Kidney glomerular epithelial cell (primary cell): ENCODE measurements at regions not wholly inside any gene's neighbourhood (a gene's known extent, or its start where the extent isn't known, plus 50 kb on each side); places are given as distances from the start of the nearest gene placed in this dataset.
"Not testable (repeated sequence)": the region's sequence is repeated elsewhere in the genome, so short reads cannot be mapped to it uniquely, and the experiment has no call there.

Experiments used
- DNase-seq: peaks from one replicate; lab custom pipeline; 2025; lab: John Stamatoyannopoulos, UW

DNA sequence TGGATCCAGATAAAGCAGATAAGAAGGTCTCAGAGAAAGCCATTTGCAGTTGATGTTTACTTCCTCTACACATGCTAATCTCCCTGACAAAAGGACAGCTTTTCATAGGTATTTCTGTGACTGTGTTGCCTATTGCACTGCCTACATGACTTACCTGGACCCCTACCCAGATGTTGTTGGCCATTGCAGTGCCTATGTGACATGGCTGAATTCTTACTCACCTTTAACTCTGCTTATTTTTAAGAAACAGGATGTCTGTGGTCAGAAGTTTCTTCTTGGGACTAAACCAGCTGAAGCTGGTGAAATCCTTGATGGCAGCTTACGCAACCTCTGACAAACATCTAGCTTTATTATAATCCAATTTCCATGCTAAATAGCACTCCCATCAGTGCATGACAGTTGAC lies 50.7 kb downstream of the PPIAL4D start:
- DNase-seq: not testable (repeated sequence)

DNA sequence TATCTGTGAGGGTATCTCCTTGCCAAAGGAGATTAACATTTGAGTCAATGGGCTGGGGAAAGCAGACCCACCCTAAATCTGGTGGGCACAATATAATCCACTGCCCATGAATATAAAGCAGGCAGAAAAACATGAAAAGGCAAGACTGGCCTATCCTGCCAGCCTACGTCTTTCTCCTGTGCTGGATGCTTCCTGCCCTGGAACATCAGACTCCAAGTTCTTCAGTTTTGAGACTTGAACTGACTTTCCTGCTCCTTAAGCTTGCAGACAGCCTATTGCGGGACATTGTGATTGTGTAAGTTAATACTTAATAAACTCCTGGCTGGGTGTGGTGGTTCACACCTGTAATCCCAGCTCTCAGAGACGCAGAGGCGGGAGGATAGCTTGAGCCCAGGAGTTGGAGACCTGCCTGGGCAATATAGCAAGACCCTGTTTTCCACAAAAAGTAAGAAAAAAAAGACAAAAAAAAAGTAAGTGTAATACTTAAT lies 52.4 kb downstream of the PPIAL4D start:
- DNase-seq: not testable (repeated sequence)

DNA sequence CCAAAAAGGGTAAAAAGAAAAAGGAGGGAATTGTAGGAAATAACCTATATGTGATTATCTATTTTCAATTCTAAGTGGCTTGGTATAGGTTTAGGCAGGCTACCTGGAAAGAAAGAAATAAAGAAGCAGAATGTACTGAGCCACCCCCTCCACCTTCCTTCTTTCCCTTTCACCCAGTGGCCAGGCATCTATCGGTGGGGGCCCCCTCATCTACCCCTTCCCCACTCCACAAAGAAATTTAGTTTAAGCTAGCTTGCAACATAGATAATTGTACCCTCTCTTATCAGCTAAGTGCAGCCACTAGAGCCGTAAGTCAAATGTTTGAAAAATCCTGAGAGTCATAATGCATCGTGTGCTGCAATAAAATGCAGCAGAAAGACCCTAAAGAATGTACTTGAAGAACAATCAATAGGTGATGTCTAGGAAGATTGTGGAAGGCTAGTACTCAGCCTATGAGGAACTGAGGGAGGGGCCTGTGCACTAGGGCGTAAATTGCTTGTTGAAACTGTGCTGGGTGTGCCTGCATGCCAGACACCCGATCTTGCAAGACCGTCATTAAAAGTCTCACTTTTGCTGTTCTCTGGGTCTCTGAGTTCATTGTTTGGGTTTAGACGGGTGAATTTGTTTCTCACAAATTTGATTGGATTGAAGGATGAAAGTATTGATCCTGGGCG lies 53.0 kb downstream of the PPIAL4D start:
- DNase-seq: peak; percentile 4

DNA sequence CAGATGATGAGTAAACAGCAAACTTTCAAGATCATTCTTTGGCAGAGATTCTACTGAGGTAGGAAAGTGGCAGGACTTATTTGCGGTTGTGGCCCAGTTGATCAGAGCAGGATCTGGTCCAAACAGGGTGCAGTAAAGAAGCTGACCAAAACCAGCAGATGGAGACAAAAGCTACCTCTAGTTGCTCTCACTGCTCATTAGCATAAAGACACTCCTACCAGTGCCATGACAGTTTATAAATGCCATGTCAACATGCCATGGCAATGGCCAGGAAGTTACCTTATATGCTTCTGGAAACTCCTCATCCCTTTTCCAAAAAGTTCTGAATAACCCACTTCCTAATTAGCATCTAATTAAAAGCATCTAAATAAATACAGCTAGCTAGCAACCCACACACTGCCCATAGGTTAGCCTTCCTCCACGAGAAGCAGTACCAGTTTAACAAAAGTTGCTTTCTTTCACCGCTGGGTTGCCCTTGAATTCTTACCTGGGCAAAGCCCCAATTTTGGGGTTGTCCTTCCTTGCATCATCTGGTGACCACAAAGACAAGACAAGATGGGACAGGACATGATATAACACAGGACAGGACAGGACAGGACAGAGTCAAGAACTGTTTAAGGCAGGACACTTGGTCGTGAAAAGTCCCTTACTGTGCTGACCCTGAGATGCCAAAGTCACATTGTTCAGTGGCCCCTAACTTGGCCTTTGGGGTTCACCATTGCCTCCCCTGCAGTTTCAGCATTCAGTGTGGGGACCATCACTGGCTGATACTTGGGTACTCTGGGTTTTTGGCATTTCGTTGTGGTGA lies 59.2 kb downstream of the PPIAL4D start:
- not testable (repeated sequence) for DNase-seq

DNA sequence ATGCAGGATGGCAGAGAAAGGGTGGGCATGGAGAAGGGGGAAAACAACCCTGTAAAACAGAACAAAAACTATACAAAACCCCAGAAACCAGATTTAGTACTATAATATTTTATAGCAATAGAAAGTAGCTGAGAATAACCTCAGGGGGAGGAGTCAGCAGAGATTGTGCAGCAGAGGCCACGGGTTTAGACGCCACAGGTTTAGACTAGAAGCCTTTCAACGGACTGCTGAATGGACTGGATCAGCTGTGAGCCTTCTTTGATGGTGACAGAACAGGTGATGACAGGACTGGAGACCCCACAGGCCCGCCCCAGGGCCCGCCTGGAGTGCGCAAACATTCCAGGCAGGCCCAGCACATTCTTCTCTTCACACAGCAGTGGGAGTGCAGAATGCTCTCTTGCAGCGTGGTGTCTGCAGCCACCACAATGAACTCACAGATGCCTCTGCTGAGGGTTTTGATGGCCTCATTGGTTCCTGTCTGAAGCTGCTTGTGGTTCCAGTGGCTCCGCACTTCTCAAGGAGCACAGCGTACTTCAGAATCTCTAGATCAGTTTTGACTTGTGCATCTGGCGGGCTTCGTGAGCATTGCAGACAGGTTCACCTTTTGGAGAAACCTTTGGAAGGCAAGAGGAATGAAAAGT lies 65.6 kb downstream of the PPIAL4D start:
- not testable (repeated sequence) for DNase-seq

DNA sequence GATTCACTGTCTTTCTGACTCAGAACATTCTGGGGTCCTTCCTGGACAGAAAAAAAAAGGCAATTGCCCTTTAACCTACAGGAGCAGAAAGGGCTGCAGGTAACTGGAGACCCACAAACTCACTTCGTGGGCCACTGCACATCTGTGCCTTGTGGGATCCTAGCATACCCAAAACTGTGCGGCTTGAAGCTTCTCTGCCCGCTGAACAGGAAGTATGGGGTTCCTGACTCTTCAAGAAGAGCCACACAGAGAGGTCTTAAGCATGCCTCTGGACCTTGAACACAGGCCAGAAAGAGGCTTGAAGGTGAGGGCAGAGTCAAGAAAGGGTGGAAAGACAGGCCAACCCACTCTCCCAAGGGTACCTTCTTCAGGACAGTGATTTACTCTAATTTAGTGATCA lies 67.6 kb downstream of the PPIAL4D start:
- not testable (repeated sequence) for DNase-seq

DNA sequence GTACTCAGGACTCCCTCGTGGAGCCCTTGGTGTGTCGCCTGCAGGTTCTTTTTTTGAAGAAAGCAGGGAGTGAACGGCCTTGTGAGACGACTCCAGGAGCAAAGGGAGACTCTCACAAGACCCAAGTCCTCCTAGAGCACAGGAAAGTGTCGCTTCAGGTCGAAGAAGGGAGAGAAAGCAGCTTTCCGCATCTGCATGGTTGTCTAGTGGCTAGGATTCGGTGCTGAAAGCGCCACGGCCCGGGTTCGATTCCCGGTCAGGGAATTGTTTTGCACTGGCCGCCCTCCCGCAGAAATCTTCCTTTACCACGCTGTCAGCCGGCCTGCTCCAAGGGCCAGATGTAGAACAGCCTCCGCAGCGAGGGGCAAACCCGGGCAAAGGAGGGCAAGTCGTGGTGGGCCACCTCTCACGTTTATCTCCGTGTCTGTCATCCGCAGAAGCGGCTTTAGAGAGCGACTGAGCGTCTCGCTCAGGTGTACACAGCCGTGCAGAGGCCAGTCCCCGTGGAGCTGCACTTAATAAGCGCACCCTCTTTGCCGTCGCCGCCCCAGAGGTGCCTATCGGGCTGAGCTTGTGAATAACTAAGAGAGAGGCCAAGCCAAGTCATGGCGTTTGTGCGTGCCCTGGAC lies 72.6 kb downstream of the FAM72D start:
- DNase-seq: not testable (repeated sequence)

DNA sequence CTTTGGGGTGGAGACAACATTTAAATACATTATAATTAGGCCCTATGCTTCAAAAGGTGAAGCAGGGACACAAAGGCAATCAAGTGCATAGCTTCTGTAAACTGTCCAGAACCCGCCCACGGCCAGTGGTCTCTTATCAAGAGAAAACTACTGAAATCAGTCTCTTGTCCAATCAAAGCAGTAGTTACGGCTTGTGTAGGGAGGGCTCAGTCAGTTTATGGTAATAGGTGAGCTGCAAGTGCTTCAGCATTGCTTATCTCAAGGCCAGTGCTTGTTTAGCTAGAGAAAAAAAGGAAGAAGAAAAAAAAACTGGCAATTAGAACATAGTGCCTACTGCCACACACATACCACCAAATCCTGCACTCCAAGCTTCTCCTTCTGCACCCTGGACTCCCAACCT lies 68.6 kb downstream of the FAM72D start:
- not testable (repeated sequence) for DNase-seq
